NCI-H2227 (cell line): ENCODE measurements at regions not wholly inside any gene's neighbourhood (a gene's known extent, or its start where the extent isn't known, plus 50 kb on each side); places are given as distances from the start of the nearest gene placed in this dataset.
"Not testable (repeated sequence)": the region's sequence is repeated elsewhere in the genome, so short reads cannot be mapped to it uniquely, and the experiment has no call there.

ENCODE experiments used
- DNase-seq: peaks from one replicate; lab custom pipeline; 2025; ENCODE audit not compliant: unreplicated experiment; lab: John Stamatoyannopoulos, UW

DNA sequence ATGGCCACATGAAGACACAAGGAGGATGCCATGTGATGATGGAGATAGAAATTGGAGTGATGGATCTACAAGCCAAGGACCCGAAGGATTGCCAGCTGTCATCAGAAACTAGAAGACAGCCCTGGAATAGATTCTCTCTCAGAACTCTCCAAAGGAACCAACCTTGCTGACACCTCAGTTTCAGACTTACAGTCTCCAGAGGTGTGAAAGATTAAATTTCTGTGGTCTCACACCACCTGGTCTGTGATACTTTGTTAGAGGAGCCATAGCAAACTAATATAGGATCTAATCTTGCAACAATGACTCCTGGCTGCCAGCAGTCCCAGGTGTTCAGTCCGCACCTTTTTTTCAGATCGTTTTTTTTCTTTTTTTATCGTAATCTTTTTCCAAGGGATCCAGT, 647.3 kb upstream of the GHITM start:
- no peak for DNase-seq

DNA sequence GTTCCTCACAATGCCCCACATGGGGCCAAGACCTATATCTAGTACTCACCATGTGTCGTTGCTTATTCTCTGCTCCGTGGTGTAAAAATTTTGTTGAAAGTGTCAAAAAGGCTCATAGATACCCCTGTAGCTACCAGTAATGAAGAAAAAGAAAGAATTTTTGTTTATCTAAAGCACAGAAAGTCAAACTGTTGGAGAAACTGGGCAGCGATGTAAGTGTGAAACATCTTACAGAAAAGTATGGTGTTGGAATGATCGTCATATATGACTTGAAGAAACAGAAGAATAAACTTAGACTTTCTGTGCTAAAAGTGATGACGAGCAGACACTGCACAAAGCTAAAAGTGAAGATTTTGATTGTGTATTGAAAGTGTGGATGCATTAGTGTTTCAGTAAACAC, 626.6 kb upstream of the GHITM start:
- DNase-seq: no peak

DNA sequence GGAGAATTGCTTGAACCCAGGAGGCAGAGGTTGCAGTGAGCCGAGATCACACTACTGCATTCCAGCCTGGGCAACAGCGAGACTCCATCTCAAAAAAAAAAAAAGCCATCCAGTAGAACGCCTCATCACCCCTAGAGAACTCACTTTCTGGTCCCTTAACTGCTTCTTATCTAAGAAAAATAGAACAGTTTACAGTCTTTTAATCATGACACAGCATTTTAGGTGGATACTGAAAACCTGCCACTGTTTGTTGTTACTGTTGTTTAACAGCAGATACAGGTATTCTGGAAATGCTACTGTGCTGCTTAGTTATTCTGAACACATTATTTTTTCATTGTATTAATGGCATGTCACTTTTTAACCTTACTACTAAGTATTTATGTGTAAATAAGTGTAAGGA, 624.3 kb upstream of the GHITM start:
- DNase-seq: no peak

DNA sequence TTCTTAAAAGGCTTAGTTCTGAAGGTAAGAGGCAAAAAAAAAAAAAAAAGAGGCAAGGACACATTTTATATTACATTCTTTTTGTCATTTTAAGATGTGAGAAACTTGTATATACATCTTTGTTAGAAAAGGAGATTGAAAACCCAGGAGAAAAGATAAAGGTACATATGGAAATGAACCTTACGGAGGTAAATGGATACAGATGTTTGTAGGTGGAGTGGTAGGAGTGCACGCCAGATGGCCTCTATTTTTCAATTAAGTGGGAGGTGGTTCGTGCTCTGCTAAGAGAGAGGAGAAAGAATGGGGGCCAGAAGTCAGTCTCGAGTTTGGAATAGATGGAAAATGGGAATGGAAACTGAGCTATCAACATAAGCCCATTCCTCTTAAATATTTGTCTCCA, 622.5 kb upstream of the GHITM start:
- peak; percentile 14 for DNase-seq

DNA sequence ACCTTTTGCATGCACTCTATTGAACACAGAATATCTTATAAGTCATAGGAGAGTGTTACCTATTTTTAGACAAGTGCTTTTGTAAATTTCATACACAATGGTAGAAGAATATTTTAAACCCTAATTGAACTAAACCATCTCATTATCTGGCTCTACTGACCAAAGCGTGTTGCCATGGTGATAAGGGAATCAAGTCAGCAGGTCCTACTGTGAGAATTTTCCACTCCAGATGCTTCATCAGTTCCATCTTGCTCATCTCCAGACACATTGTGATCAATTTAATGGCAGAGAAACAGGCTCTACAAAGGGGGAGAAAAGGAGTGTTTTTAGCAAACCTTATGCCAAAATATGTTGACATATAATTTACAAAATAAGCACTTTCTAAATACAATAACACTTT, 621.9 kb upstream of the GHITM start:
- DNase-seq: peak; percentile 14

DNA sequence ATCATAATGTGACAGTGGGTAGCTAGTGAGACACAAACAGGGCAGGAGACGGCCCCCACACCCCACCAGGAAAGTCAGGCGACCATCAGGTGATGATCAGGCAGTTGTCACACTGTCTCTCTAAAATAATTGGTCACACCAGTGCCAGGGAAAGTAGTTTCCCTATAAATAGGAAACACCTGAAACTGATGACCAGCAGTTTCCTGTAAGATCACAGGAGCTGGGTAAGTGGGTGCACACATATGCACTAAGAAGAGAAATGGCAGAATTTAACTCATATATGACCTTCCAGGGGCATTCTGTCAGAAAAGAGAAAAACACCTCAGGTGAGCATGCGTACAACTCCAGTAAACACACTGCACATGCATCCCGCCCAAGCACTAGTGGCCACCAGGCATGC, 620.5 kb upstream of the GHITM start:
- no peak for DNase-seq

DNA sequence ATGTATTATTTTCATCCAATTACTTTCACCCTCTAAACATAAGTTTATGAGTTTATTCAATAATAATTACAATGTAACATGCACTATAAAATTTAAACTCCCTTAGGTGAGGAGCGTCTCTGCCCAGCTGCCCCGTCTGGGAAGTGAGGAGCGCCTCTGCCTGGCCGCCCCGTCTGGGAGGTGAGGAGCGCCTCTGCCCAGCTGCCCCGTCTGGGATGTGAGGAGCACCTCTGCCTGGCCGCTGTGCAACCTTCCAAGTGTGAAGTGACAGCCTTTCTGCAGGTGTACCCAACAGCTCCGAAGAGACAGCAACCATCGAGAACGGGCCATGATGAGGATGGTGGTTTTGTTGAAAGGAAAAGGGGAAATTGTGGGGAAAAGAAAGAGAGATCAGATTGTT, 618.9 kb upstream of the GHITM start:
- not testable (repeated sequence) for DNase-seq

DNA sequence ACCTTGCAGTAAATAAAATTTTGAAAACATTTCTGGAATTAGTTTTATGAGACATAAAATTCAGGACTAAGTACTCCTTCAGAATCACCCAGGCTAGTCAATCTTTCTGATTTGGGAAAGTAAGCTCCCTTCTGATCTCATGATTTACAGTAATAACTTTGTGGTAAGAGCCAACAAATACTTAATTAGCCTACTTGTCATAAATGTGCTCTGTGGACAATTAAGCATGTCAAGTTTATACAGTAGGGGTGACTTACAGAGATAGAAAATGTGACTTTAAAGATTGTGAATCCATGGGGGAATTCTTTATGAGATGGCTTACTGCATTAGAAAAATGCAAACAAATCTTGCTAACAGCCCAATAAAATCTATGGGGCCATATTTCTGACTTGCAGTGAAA, 616.9 kb upstream of the GHITM start:
- DNase-seq: no peak

DNA sequence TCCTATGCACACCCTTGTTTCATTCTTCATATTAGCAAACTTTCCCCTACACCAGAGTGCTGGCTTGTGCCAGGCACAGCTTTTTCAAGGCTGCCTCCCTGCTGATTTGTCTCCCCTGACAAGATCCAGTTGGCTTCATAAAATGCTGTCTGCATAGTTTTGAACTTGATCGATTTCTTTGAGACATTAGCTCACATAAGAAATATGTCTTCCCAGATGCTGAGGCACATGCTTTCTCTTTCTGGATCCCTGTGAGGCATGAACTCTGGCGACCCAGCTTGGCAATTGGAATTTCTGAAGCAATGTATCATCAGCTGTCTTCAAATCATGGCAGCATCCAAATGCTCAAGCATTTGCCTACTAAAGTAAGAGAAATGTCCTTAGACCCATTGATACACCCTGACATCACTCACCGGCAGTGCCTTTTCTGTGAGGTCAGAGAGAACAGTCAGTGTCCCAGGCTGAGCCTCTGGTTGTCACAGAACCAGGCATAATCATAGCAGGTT, 616.4 kb upstream of the GHITM start:
- no peak for DNase-seq

DNA sequence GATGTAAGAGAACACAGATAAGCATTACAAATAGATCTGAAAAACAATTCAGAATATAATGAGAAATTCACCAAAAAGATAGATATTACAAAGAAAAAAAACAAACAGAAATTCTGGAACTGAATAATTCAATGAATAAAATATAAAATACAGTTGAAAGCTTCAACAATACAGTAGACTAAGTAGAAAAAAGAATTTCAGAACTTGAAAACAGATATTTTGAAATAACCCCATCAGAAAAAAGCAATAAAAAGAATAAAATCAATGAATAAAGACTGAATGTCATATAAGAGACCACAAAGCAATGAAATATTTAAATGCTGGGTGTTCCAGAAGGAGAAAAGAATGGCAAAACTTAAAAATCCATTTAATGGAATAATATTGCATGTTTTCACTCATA, 611.4 kb upstream of the GHITM start:
- no peak for DNase-seq

DNA sequence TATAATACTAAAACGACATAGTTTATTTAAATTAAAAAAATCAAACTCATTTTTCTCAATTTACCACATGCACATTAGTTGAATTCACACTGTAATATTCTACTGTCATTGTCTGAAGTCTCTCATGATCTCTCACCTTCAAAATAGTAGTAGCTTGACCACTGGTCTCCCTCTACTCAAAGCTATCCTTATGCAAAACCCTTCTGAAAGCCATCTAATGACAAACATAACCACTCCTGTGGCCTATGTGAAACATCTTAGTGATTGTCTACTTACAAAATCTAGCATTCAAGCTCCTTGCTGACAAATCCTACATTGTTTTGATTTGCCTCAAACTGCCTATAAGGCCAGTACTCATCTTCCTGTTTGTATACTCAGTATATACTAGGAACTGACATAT, 606.0 kb upstream of the GHITM start:
- DNase-seq: no peak

DNA sequence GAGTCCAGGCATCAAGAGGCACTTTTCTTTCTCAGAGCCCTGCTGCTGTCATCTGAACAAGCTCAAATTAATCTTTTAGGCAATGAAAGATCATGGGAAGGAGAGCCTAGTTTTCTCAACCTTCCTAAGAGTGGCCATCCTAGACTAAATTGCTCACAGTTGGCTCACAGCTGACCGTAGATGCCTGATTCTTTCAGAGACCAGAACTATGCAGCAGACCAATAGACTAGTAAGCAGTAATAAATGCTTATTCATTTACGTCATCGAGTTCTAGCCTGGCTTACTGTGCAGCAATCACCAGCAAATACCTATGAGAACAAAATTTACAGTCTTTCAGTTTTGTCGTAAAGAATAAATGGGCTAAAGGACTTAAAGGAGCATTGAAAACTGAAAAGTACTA, 602.9 kb upstream of the GHITM start:
- DNase-seq: no peak

DNA sequence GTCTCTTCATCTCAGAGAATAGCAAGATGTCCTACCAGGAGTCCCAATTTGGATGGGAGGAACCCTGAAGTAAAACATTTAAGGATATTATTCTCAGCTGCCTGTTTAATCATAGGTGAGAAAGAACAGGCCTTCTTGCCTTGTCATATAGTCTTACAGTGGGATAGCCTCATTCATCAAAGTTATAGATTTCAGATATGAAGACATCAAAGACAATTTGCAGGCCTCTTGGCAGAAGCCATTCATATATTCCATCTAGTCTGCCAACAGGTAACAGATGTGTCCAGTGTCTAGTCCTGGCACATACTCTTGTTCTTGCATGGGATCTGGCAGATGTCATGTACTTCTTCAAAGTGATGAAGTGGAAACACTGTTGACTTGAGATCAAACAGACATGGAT, 601.3 kb upstream of the GHITM start:
- DNase-seq: no peak

DNA sequence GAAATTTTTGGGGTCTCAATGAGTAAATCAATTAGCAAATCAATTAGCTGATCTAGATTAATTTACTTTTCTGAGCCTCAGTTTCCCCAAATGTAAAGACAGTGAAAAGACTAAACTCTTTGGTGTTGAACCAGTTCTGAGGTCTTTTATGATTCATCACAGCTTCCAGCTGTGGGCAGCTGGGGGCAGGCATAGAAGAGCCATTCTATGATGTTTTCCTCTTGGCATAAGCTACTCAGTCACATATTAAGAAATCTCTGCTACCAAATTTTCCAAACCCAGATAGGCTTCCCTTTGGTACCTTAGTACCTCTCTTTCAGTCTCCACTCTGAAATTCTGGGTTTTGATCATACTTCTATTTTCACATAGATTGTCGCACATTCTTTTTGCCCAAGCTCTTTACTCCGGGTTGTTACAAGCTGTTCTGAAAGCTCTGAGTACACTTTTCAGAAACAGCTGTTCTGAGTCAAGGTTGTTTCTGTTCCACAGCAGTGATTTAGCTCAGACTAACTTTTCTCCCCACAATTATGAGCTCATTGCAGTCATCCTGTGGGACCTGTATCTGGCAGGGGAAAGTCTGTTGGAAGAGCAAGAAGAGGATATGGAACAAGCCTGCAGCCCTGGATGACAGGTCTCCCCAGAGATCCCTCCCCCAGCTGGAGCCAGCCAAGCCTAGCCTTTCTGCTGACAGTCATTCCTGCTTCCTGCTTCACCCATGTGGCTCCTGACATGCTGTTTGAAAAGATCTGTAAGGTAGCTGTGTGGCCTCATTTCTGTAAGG, 599.6 kb upstream of the GHITM start:
- DNase-seq: no peak

DNA sequence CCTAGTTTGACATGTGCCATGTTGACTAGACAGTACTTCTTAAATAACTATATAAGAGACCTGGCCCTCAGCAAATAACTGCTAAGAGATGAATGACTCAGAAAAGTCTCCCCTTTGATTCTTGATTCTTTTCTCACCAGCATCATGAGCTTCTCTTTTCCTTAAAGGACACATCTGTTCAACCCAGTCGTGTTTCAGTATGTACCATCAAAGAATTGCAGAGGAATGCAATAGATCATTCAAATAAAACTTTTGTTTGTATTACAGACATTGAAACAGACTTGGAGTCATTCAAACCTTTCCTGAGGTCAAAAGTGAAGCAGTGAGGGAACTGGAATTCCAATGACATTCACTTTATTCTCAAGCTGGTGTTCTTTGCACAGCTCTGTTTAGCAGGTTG, 598.3 kb upstream of the GHITM start:
- DNase-seq: no peak

DNA sequence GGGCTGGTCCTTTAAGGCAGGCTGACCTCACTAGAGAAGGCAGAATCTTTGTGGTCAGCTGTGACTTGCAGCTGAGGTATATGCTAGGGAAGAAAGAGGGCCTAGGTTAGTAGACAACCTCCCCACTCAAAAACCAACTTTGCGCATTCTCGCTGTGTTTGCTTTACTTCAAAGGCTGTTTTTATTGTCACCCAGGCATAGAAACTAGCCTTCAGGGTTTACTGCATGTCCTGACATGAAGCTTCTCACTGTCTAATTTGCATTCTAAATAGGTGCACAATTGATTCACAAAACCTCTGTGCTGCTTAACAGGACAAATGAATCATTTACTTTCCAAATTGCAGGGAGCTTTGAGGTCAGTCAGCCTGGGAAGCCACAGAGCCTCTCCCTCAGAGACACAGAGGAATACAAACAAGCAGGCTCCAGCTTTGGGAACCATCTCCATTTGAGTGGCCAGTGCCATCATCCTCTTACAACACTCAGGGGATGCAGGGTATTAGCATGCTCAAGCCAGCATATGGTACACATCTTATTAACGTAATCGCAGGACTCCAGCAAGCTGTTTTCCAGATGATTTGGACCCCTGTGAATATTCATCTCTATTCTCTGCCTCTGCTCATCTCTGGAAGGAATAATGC, 596.4 kb upstream of the GHITM start:
- DNase-seq: no peak

DNA sequence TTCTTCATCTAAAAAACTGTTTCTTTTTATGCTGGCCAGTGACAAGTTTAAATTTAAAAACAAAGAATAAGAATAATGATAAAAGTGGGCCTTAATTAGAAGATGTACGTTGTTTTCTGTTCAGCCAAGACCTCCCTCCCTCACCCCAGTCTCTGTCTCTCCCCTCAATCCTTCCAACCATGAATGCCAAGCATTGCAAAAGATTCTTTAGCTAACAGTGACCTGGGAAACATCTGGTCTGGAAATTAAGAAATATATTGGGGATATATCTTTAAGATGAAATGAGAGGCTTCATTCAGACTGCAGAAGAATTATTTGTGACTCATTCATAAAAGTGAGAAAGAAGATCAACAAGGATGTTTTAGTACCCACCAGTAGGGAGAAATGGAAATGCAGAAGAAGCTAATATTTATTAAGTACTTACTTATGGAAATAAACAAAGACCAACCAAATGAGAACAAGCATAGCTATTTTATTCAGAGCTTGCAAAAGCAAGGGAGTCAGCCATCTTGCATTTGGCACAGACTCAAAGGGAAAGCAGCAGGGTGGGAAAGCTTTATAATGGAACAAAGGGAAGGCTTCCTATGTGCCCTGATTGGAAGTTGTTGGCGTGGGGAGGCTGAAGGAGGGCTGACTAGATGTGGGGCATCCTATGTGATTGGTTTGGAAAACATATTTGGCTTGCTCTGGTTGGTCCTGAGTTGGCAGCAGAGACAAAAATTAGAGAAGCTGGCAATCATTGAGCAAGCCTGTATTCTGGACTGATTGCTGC, 595.4 kb upstream of the GHITM start:
- DNase-seq: no peak

DNA sequence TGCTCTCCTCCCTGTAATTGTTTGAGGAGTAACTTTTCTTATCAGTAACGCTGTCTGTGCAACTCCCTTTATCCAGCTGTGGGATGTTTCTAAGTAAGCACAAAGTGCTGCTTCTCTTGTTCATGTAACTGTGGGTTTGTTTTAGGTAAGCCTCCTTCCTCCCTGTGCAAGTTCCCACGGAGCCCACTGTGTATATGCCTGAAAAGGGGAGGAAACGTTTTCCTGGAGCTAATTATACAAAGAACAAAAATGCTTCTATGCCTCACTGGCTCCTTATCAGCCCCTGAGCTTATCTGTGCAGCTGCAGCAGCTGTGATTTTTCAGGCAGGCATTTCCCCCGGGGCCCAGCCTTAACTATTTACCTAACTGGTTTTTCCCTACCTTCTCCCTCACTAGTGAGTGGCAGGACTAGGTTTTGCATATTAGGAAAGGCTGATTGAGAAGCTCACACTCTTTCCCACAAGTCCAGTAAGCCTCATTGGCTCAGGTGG, 593.4 kb upstream of the GHITM start:
- no peak for DNase-seq

DNA sequence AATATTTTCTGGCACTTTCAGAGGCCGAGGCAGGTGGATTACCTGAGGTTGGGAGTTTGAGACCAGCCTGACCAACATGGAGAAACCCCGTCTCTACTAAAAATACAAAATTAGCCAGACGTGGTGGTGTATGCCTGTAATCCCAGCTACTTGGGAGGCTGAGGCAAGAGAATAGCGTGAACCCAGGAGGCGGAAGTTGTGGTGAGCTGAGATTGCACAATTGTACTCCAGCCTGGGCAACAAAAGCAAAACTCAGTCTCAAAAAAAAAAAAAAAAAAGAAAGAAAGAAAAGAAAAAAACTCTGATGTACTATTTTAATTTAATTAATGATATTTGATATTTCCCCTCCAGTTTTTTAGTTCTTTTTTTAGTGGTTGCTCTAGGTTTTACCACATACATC, 588.1 kb upstream of the GHITM start:
- not testable (repeated sequence) for DNase-seq

DNA sequence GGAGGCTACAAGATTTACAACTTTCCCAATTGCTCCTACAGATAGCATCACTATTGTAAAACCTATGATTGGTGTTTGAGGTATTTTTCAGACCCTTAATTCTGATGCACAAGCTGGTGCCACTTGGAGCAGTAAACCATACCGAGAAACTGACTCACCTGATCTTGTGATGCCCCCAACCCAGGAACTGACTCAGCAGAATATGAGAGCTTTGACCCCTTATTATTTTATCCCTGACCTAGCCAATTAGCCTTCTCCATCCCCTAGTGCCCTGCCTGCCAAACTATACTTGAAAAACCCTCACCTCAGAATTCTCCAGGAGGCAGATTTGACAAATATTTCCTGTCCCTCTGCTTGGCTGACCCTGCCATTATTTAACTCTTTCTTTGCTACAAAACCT, 585.9 kb upstream of the GHITM start:
- no peak for DNase-seq

DNA sequence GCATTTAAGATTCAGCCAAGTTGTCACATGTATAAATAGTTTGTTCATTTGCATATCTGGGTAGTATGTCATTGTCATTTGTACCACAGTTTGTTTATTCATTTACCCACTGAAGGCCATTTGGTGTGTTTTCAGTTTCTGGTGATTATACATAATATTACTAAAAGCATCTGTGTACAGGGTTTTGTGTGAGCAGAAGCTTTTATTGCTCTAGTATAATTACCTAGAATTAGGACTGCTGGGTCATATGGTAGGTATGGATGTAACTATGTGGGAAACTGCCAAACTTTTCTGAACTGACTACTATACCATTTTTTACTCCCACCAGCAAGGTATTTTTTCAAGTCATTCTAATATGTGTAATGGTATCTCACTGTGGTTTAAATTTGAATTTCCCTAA, 584.0 kb upstream of the GHITM start:
- DNase-seq: no peak

DNA sequence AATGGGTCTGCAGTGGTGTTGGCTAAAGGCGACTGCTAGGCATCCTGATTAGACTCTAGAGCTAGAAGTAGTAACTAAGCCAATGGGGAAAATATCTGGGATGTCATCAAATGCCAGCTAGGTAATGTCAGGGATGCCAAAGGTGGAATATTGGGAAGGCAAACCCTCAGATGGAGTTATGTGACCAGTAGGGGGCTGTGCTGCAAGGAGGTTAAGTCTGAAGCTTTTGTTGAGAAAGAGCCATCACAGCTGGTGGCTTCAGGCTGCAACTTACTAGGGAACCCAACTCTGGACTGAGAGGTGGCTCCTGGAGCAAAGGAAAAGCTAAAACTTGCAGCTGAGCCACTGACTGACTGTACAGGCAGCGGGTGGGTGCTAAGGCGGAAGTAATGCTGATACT, 576.9 kb upstream of the GHITM start:
- DNase-seq: no peak
